Tibial nerve (tissue), 3 donors: ENCODE measurements at regions not wholly inside any gene's neighbourhood (a gene's known extent, or its start where the extent isn't known, plus 50 kb on each side); places are given as distances from the start of the nearest gene placed in this dataset.

Source experiments
- CTCF ChIP-seq, 5 experiments: fragments of 200-600 bp in 3 of 5; fragments of 450-650 bp in 2 of 5; sonication (generic) in 3 of 5; IDR thresholded peaks; one replicate each; pipeline ENCODE4 v1.5.1; 2016 to 2019; ENCODE audit warnings: antibody characterized with exemption in 5 of 5, mild to moderate bottlenecking in 3 of 5, moderate library complexity in 2 of 5
- POLR2A ChIP-seq, 2 donors: fragments of 450-650 bp; IDR thresholded peaks; one replicate each; pipeline ENCODE4 v1.6.1; 2017; ENCODE audit warnings: antibody characterized with exemption in 2 of 2, mild to moderate bottlenecking in 2 of 2, moderate library complexity in 2 of 2

- no peak for TF ChIP-seq CTCF (IDR thresholded peaks at IDR 0.05)
- no peak for TF ChIP-seq POLR2A (IDR thresholded peaks at IDR 0.05)
Measured at GRCh38 chr5:28398185-28398584, 1359.8 kb upstream of the CDH9 start.
